ENCODE measurements at regions not wholly inside any gene's neighbourhood (a gene's known extent, or its start where the extent isn't known, plus 50 kb on each side); places are given as distances from the start of the nearest gene placed in this dataset.

DNA sequence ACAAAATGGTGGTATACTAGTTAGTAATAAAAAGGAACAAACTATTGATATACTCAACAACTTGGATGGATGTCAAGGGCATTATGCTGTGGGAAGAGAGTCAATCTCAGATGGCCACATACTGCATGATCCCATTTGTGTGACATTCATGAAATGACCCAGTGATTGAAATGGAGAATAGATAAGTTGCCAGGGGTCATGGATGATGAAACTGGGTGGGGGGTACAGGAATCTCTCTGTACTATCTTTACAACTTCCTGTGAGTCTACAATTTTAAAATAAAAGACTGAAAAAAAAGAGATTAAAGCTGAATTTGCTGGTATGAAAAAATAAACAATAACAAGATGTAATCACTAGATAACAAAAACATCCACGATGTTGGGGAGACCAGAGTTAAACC lies 70.5 kb upstream of the CDYL2 start:
- H3K27ac ChIP-seq = no peak overlapping the region
- H3K4me1 ChIP-seq = no peaks in the 10 kb centered on the region
- no peaks in the 10 kb centered on the region for H3K27me3 ChIP-seq
- DNase-seq = no peak
- H3K9me3 ChIP-seq = no peaks in the 10 kb centered on the region
- H3K36me3 ChIP-seq = no peaks in the 10 kb centered on the region
- 56 to 60% methylated on average over 1 of the region's 1 CpG for WGBS, 2 donors
- TF ChIP-seq, protein P1, sequence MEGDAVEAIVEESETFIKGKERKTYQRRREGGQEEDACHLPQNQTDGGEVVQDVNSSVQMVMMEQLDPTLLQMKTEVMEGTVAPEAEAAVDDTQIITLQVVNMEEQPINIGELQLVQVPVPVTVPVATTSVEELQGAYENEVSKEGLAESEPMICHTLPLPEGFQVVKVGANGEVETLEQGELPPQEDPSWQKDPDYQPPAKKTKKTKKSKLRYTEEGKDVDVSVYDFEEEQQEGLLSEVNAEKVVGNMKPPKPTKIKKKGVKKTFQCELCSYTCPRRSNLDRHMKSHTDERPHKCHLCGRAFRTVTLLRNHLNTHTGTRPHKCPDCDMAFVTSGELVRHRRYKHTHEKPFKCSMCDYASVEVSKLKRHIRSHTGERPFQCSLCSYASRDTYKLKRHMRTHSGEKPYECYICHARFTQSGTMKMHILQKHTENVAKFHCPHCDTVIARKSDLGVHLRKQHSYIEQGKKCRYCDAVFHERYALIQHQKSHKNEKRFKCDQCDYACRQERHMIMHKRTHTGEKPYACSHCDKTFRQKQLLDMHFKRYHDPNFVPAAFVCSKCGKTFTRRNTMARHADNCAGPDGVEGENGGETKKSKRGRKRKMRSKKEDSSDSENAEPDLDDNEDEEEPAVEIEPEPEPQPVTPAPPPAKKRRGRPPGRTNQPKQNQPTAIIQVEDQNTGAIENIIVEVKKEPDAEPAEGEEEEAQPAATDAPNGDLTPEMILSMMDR (IDR thresholded peaks at IDR 0.05) = no peak
- no peak overlapping the region for H3K4me3 ChIP-seq (replicated peaks in 1 of 3)
- intact Hi-C loops (cut with DNase I) = no loop called here

DNA sequence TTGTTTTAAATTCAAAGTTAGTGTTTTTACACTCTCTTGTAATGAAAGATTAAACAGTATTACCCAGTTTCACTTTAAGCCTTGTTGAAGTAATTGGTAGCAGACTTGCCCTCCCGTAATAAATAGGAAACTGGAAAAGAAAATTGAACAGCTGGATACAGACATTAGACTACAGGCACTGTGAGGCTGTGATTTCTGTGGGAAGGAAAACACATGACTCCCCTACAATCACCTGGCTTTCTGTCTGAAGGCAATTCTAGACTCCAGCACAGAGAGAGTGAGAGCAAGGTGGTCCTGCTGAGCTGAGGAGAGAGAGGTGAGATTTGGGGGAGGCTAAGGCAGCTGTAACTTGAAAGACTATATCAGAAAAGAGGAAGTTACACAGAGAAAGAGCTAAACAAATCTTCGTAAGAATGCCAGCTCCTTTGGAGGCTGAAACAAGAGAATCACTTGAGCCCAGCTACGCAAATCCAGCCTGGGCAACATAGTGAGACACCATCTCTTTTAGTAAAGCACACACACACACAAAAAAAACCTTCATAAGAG lies 57.8 kb upstream of the CDYL2 start:
- Histone ChIP-seq H3K4me1 (no peaks in the 10 kb centered on the region), H3K27ac (no peak overlapping the region), H3K36me3 (no peaks in the 10 kb centered on the region), H3K27me3 (no peaks in the 10 kb centered on the region), H3K4me3 (replicated peaks in 1 of 3) (no peak overlapping the region), H3K9me3 (no peaks in the 10 kb centered on the region)
- intact Hi-C loops (cut with DNase I) = no loop called here
- WGBS, 2 donors = 64 to 77% methylated on average over 3 of the region's 3 CpGs
- no peak for DNase-seq
- no peak for TF ChIP-seq POLR2A (IDR thresholded peaks at IDR 0.05)
- TF ChIP-seq, protein P1 (IDR thresholded peaks at IDR 0.05) = no peak
